Upper lobe of left lung (tissue), 6 donors: ENCODE measurements at regions not wholly inside any gene's neighbourhood (a gene's known extent, or its start where the extent isn't known, plus 50 kb on each side); places are given as distances from the start of the nearest gene placed in this dataset.

Experiments
- ATAC-seq, 2 donors: fragments of 200-7000 bp; cut with Tn5 transposase; one replicate each; pipeline ENCODE4 v1.9.1; 2022; ENCODE audit warnings: mild to moderate bottlenecking in 2 of 2, moderate library complexity in 2 of 2; ENCODE audit not compliant: low FRiP score in 2 of 2
- DNase-seq, 2 donors: peaks; one replicate each; pipeline ENCODE4 v3.0.0-alpha.2; 2019 to 2020
- H3K27ac ChIP-seq, 4 donors: fragments of 200-600 bp; sonication (generic); one replicate each; pipeline ENCODE4 v1.5.1; 2016 to 2019
- H3K27me3 ChIP-seq, 4 donors: fragments of 200-600 bp; sonication (generic); one replicate each; pipeline ENCODE4 v1.5.1; 2017 to 2019
- H3K36me3 ChIP-seq, 4 donors: fragments of 200-600 bp; sonication (generic); one replicate each; pipeline ENCODE4 v1.5.1; 2016 to 2019
- H3K4me1 ChIP-seq, 4 donors: fragments of 200-600 bp; sonication (generic); one replicate each; pipeline ENCODE4 v1.5.1; 2018 to 2019
- H3K4me3 ChIP-seq, 4 donors: fragments of 200-600 bp; sonication (generic); one replicate each; pipeline ENCODE4 v1.5.1; 2017 to 2019; ENCODE audit warnings: mild to moderate bottlenecking in 2 of 4, moderate library complexity in 1 of 4
- H3K9me3 ChIP-seq, 4 donors: fragments of 200-600 bp; sonication (generic); one replicate each; pipeline ENCODE4 v1.5.1; 2018 to 2019
- CTCF ChIP-seq, 6 experiments: fragments of 450-650 bp in 4 of 6; fragments of 200-600 bp in 2 of 6; sonication (generic) in 2 of 6; IDR thresholded peaks; one replicate each; pipeline ENCODE4 v1.5.1; 2016 to 2019; ENCODE audit warnings: antibody characterized with exemption in 6 of 6
- EP300 ChIP-seq, 4 donors: sonication (generic); formaldehyde crosslinking; IDR thresholded peaks; one replicate each; pipeline ENCODE4 v1.5.1; 2017; ENCODE audit warnings: antibody characterized with exemption in 4 of 4, control low read depth in 2 of 4
- POLR2A ChIP-seq, 4 donors: fragments of 450-650 bp; IDR thresholded peaks; one replicate each; pipeline ENCODE4 v1.5.1; 2016 to 2017; ENCODE audit warnings: antibody characterized with exemption in 4 of 4, mild to moderate bottlenecking in 2 of 4
- POLR2AphosphoS5 ChIP-seq, 2 donors: sonication (generic); formaldehyde crosslinking; IDR thresholded peaks; one replicate each; pipeline ENCODE4 v1.5.1; 2017; ENCODE audit warnings: antibody characterized with exemption in 2 of 2
- WGBS, 2 donors: methylation state at CpG; one replicate each; pipeline ENCODE4 v1.1.5; 2017 to 2018; 5-methylcytosine and 5-hydroxymethylcytosine counted together
- donor health status: DM: no; HTN: no; CAD: no; lungs with moderate emphysema.
- donor health status: DM: no; HTN: yes; CAD: no; lungs with severe emphysema.

GRCh38 chr1:201746156-201746555, 82.8 kb upstream of the IPO9 start:
- ATAC-seq = no peak
- H3K27ac ChIP-seq = no peak overlapping the region
- TF ChIP-seq EP300 (IDR thresholded peaks at IDR 0.05) = no peak
- TF ChIP-seq POLR2A (IDR thresholded peaks at IDR 0.05) = no peak
- no peak for TF ChIP-seq CTCF (IDR thresholded peaks at IDR 0.05)
- no peak for TF ChIP-seq POLR2AphosphoS5 (IDR thresholded peaks at IDR 0.05)

GRCh38 chr1:201747261-201747660, 81.7 kb upstream of the IPO9 start:
- ATAC-seq = no peak
- no peaks in the 10 kb centered on the region for H3K9me3 ChIP-seq
- H3K4me1 ChIP-seq = peaks cover 0 to 18% (median 6%) of the 10 kb centered on the region in 4 donors
- no peaks in the 10 kb centered on the region for H3K36me3 ChIP-seq
- H3K27ac ChIP-seq = no peak overlapping the region
- DNase-seq = no peak
- WGBS, 2 donors = 84 to 87% methylated on average over 5 of the region's 5 CpGs
- TF ChIP-seq POLR2A (IDR thresholded peaks at IDR 0.05) (no peak), CTCF (IDR thresholded peaks at IDR 0.05) (no peak), POLR2AphosphoS5 (IDR thresholded peaks at IDR 0.05) (no peak), EP300 (IDR thresholded peaks at IDR 0.05) (no peak)
- no peak overlapping the region for H3K4me3 ChIP-seq
- no peaks in the 10 kb centered on the region for H3K27me3 ChIP-seq

More at GRCh38 chr1:201746156-201746555, 82.8 kb upstream of the IPO9 start:
- Histone ChIP-seq H3K36me3 (no peaks in the 10 kb centered on the region), H3K4me1 (peaks cover 0 to 13% (median 4%) of the 10 kb centered on the region in 4 donors), H3K9me3 (no peaks in the 10 kb centered on the region), H3K4me3 (no peak overlapping the region), H3K27me3 (no peaks in the 10 kb centered on the region)
- no peak for DNase-seq

- Histone ChIP-seq H3K27ac (no peak overlapping the region), H3K9me3 (no peaks in the 10 kb centered on the region), H3K4me1 (peaks cover 0 to 23% (median 11%) of the 10 kb centered on the region in 4 donors), H3K27me3 (no peaks in the 10 kb centered on the region), H3K4me3 (no peak overlapping the region), H3K36me3 (no peaks in the 10 kb centered on the region)
- ATAC-seq (no peak), DNase-seq (no peak)
- TF ChIP-seq CTCF (IDR thresholded peaks at IDR 0.05) (no peak), EP300 (IDR thresholded peaks at IDR 0.05) (no peak), POLR2A (IDR thresholded peaks at IDR 0.05) (no peak), POLR2AphosphoS5 (IDR thresholded peaks at IDR 0.05) (no peak)
- WGBS, 2 donors = 76 to 100% methylated on average over 1 of the region's 1 CpG
Observed at GRCh38 chr1:201748335-201748734, 80.6 kb upstream of the IPO9 start.

GRCh38 chr1:201749059-201749690, 79.8 kb upstream of the IPO9 start:
- Histone ChIP-seq H3K36me3 (no peaks in the 10 kb centered on the region), H3K4me3 (no peak overlapping the region), H3K27me3 (no peaks in the 10 kb centered on the region), H3K4me1 (peaks cover 2 to 25% (median 13%) of the 10 kb centered on the region in 4 donors), H3K27ac (no peak overlapping the region), H3K9me3 (no peaks in the 10 kb centered on the region)
- DNase-seq (no peak), ATAC-seq (no peak)
- no peak for TF ChIP-seq EP300 (IDR thresholded peaks at IDR 0.05)
- TF ChIP-seq POLR2A (IDR thresholded peaks at IDR 0.05) = no peak
- no peak for TF ChIP-seq CTCF (IDR thresholded peaks at IDR 0.05)
- no peak for TF ChIP-seq POLR2AphosphoS5 (IDR thresholded peaks at IDR 0.05)
- 74 to 75% methylated on average over 6 of the region's 6 CpGs for WGBS, 2 donors

GRCh38 chr1:201750120-201750519, 78.8 kb upstream of the IPO9 start:
- Histone ChIP-seq H3K27me3 (no peaks in the 10 kb centered on the region), H3K27ac (no peak overlapping the region), H3K4me3 (no peak overlapping the region), H3K4me1 (peaks cover 2 to 25% (median 13%) of the 10 kb centered on the region in 4 donors), H3K36me3 (no peaks in the 10 kb centered on the region), H3K9me3 (no peaks in the 10 kb centered on the region)
- TF ChIP-seq EP300 (IDR thresholded peaks at IDR 0.05) = no peak
- no peak for TF ChIP-seq POLR2A (IDR thresholded peaks at IDR 0.05)
- TF ChIP-seq CTCF (IDR thresholded peaks at IDR 0.05) = no peak
- TF ChIP-seq POLR2AphosphoS5 (IDR thresholded peaks at IDR 0.05) = no peak
- 45 to 53% methylated on average over 3 of the region's 3 CpGs for WGBS, 2 donors
- ATAC-seq (no peak), DNase-seq (no peak)
